CMK (cell line): ENCODE measurements at regions not wholly inside any gene's neighbourhood (a gene's known extent, or its start where the extent isn't known, plus 50 kb on each side); places are given as distances from the start of the nearest gene placed in this dataset.

ENCODE experiments used
- DNase-seq: peaks from one replicate; pipeline ENCODE4 v3.0.0-alpha.2; 2010; ENCODE audit warnings: low read depth

- DNase-seq = no peak
Observed at GRCh38 chr16:65308506-65308905, 186.6 kb upstream of the CDH11 start.

GRCh38 chr16:65307286-65307685 lies 185.4 kb upstream of the CDH11 start:
- DNase-seq = no peak

GRCh38 chr16:65306722-65307121 lies 184.9 kb upstream of the CDH11 start:
- DNase-seq = no peak

GRCh38 chr16:65306300-65306699 lies 184.4 kb upstream of the CDH11 start:
- DNase-seq = no peak

- DNase-seq = no peak
Observed at GRCh38 chr16:65305266-65305959, 183.6 kb upstream of the CDH11 start.

- no peak for DNase-seq
Observed at GRCh38 chr16:65301029-65301428, 179.2 kb upstream of the CDH11 start.

GRCh38 chr16:65297453-65297852 lies 175.6 kb upstream of the CDH11 start:
- DNase-seq = no peak

GRCh38 chr16:65295527-65295926 lies 173.7 kb upstream of the CDH11 start:
- no peak for DNase-seq

GRCh38 chr16:65294708-65295107 lies 172.8 kb upstream of the CDH11 start:
- no peak for DNase-seq

GRCh38 chr16:65294165-65294564 lies 172.3 kb upstream of the CDH11 start:
- DNase-seq = no peak

- DNase-seq = no peak
Observed at GRCh38 chr16:65289022-65289421, 167.2 kb upstream of the CDH11 start.

- DNase-seq = no peak
Observed at GRCh38 chr16:65287307-65287706, 165.4 kb upstream of the CDH11 start.

GRCh38 chr16:65285128-65286048 lies 163.5 kb upstream of the CDH11 start:
- DNase-seq = no peak

- DNase-seq = no peak
Observed at GRCh38 chr16:65284626-65285025, 162.8 kb upstream of the CDH11 start.

- no peak for DNase-seq
Observed at GRCh38 chr16:65283181-65283651, 161.4 kb upstream of the CDH11 start.

GRCh38 chr16:65281586-65281985 lies 159.7 kb upstream of the CDH11 start:
- no peak for DNase-seq

GRCh38 chr16:65280845-65281512 lies 159.1 kb upstream of the CDH11 start:
- no peak for DNase-seq

- no peak for DNase-seq
Observed at GRCh38 chr16:65279576-65279975, 157.7 kb upstream of the CDH11 start.

- DNase-seq = no peak
Observed at GRCh38 chr16:65278874-65279273, 157.0 kb upstream of the CDH11 start.

- DNase-seq = no peak
Observed at GRCh38 chr16:65274566-65274965, 152.7 kb upstream of the CDH11 start.

GRCh38 chr16:65272699-65273414 lies 151.0 kb upstream of the CDH11 start:
- no peak for DNase-seq

- DNase-seq = no peak
Observed at GRCh38 chr16:65271996-65272395, 150.1 kb upstream of the CDH11 start.
